HEK293 (cell line): ENCODE measurements at regions not wholly inside any gene's neighbourhood (a gene's known extent, or its start where the extent isn't known, plus 50 kb on each side); places are given as distances from the start of the nearest gene placed in this dataset.

ENCODE experiments used
- CTCF ChIA-PET: fragments of 350-600 bp; formaldehyde crosslinking; extraction: SDS; loops from one replicate; lab custom pipeline; 2021; ENCODE audit warnings: antibody characterized with exemption; lab: Yijun Ruan, JAX
- POLR2A ChIA-PET: fragments of 300-600 bp; formaldehyde crosslinking; extraction: SDS; loops from one replicate; lab custom pipeline; 2020; ENCODE audit warnings: antibody characterized with exemption, inconsistent platforms; lab: Yijun Ruan, JAX
- H3K27ac ChIP-seq: fragments of 200-500 bp; sonication (Bioruptor generic); 2 replicates; pipeline ENCODE4 v1.5.1; 2014; ENCODE audit warnings: low read depth, low read length, control low read depth, inconsistent platforms; ENCODE audit errors: extremely low read depth
- H3K36me3 ChIP-seq, 2 experiments: fragments of 200-500 bp in 1 of 2; sonication (Bioruptor generic) in 1 of 2; 1 replicate in 1 of 2; 2 replicates in 1 of 2; pipeline ENCODE4 v1.5.1; 2014 to 2017; ENCODE audit warnings: inconsistent platforms in 2 of 2, low read length in 2 of 2; ENCODE audit not compliant: control insufficient read depth in 2 of 2, insufficient read depth in 1 of 2
- H3K4me1 ChIP-seq: fragments of 200-500 bp; sonication (Bioruptor generic); 2 replicates; pipeline ENCODE4 v1.5.1; 2014; ENCODE audit warnings: mild to moderate bottlenecking, low read length, inconsistent platforms; ENCODE audit not compliant: control insufficient read depth, insufficient read depth
- H3K4me3 ChIP-seq: 2 replicates; pipeline ENCODE4 v1.5.1; 2011; ENCODE audit warnings: low read depth, mild to moderate bottlenecking, control low read depth, low read length, moderate library complexity
- H3K9me3 ChIP-seq: fragments of 200-500 bp; sonication (Bioruptor generic); 2 replicates; pipeline ENCODE4 v1.5.1; 2014; ENCODE audit warnings: low read depth, low read length, inconsistent platforms; ENCODE audit not compliant: control insufficient read depth, insufficient read depth
- KLF16 ChIP-seq: fragments of 450-650 bp; formaldehyde crosslinking; IDR thresholded peaks from 2 replicates; pipeline ENCODE4 v1.5.1; 2017; ENCODE audit warnings: missing biosample characterization, missing genetic modification characterization
- KLF9 ChIP-seq: fragments of 450-650 bp; formaldehyde crosslinking; IDR thresholded peaks from 2 replicates; pipeline ENCODE4 v1.5.1; 2016; ENCODE audit warnings: missing biosample characterization, missing genetic modification characterization, low read depth
- PRDM4 ChIP-seq: fragments of 450-650 bp; formaldehyde crosslinking; IDR thresholded peaks from 2 replicates; pipeline ENCODE4 v1.5.1; 2017; ENCODE audit warnings: missing biosample characterization, missing genetic modification characterization
- TCF7L2 ChIP-seq: IDR thresholded peaks from 2 replicates; pipeline ENCODE4 v1.6.1; 2011; ENCODE audit warnings: low read depth, mild to moderate bottlenecking, inconsistent platforms, low read length, moderate library complexity, borderline replicate concordance
- TRIM28 ChIP-seq: IDR thresholded peaks from 2 replicates; pipeline ENCODE4 v1.6.1; 2011; ENCODE audit warnings: low read length, control low read depth, borderline replicate concordance
- ZBTB17 ChIP-seq: fragments of 450-650 bp; formaldehyde crosslinking; IDR thresholded peaks from 2 replicates; pipeline ENCODE4 v1.5.1; 2016; ENCODE audit warnings: missing biosample characterization, missing genetic modification characterization
- ZBTB7A ChIP-seq: fragments of 450-650 bp; formaldehyde crosslinking; IDR thresholded peaks from 2 replicates; pipeline ENCODE4 v1.5.1; 2016; ENCODE audit warnings: low read depth, missing biosample characterization, missing genetic modification characterization
- ZFP3 ChIP-seq: fragments of 450-650 bp; formaldehyde crosslinking; IDR thresholded peaks from 2 replicates; pipeline ENCODE4 v1.5.1; 2016; ENCODE audit warnings: low read depth, missing biosample characterization, missing genetic modification characterization
- ZFP37 ChIP-seq: fragments of 450-650 bp; formaldehyde crosslinking; IDR thresholded peaks from 2 replicates; pipeline ENCODE4 v1.5.1; 2016; ENCODE audit warnings: missing biosample characterization, missing genetic modification characterization
- ZNF148 ChIP-seq: fragments of 450-650 bp; formaldehyde crosslinking; IDR thresholded peaks from 2 replicates; pipeline ENCODE4 v1.5.0; 2017; ENCODE audit warnings: missing biosample characterization, missing genetic modification characterization, borderline replicate concordance
- ZNF155 ChIP-seq: fragments of 450-650 bp; formaldehyde crosslinking; IDR thresholded peaks from 2 replicates; pipeline ENCODE4 v1.5.1; 2016; ENCODE audit warnings: missing biosample characterization, missing genetic modification characterization
- ZNF175 ChIP-seq: fragments of 450-650 bp; formaldehyde crosslinking; IDR thresholded peaks from 2 replicates; pipeline ENCODE4 v1.5.1; 2016; ENCODE audit warnings: missing biosample characterization, missing genetic modification characterization
- ZNF18 ChIP-seq: fragments of 450-650 bp; formaldehyde crosslinking; IDR thresholded peaks from 2 replicates; pipeline ENCODE4 v1.5.1; 2016; ENCODE audit warnings: missing biosample characterization, missing genetic modification characterization
- ZNF311 ChIP-seq: fragments of 450-650 bp; formaldehyde crosslinking; IDR thresholded peaks from 2 replicates; pipeline ENCODE4 v1.5.1; 2017; ENCODE audit warnings: missing biosample characterization, missing genetic modification characterization, borderline replicate concordance
- ZNF335 ChIP-seq: fragments of 450-650 bp; formaldehyde crosslinking; conservative IDR thresholded peaks from 2 replicates; pipeline ENCODE4 v1.5.1; 2016; ENCODE audit warnings: missing biosample characterization, missing genetic modification characterization
- ZNF366 ChIP-seq: fragments of 450-650 bp; formaldehyde crosslinking; conservative IDR thresholded peaks from 2 replicates; pipeline ENCODE4 v1.5.1; 2016; ENCODE audit warnings: missing biosample characterization, missing genetic modification characterization
- ZNF473 ChIP-seq: fragments of 450-650 bp; formaldehyde crosslinking; IDR thresholded peaks from 2 replicates; pipeline ENCODE4 v1.5.1; 2017; ENCODE audit warnings: missing biosample characterization, missing genetic modification characterization
- ZNF514 ChIP-seq: fragments of 450-650 bp; formaldehyde crosslinking; IDR thresholded peaks from 2 replicates; pipeline ENCODE4 v1.5.1; 2016; ENCODE audit warnings: missing biosample characterization, missing genetic modification characterization
- ZNF544 ChIP-seq: fragments of 450-650 bp; formaldehyde crosslinking; IDR thresholded peaks from 2 replicates; pipeline ENCODE4 v1.5.0; 2017; ENCODE audit warnings: missing biosample characterization, missing genetic modification characterization
- ZNF571 ChIP-seq: fragments of 450-650 bp; formaldehyde crosslinking; IDR thresholded peaks from 2 replicates; pipeline ENCODE4 v1.5.0; 2017; ENCODE audit warnings: missing biosample characterization, missing genetic modification characterization
- ZNF624 ChIP-seq: fragments of 450-650 bp; formaldehyde crosslinking; IDR thresholded peaks from 2 replicates; pipeline ENCODE4 v1.5.1; 2017; ENCODE audit warnings: missing biosample characterization, missing genetic modification characterization
- ZNF639 ChIP-seq: fragments of 450-650 bp; formaldehyde crosslinking; IDR thresholded peaks from 2 replicates; pipeline ENCODE4 v1.5.1; 2016; ENCODE audit warnings: missing biosample characterization, missing genetic modification characterization
- ZNF777 ChIP-seq: fragments of 450-650 bp; formaldehyde crosslinking; IDR thresholded peaks from 2 replicates; pipeline ENCODE4 v1.5.1; 2017; ENCODE audit warnings: missing biosample characterization, missing genetic modification characterization, borderline replicate concordance

GRCh38 chr9:84411683-84412267, 71.2 kb upstream of the SLC28A3 start:
- Histone ChIP-seq H3K27ac (no peak overlapping the region), H3K9me3 (no peaks in the 10 kb centered on the region), H3K4me3 (no peak overlapping the region), H3K4me1 (no peaks in the 10 kb centered on the region), H3K36me3 (no peaks in the 10 kb centered on the region)
- ChIA-PET CTCF (interaction anchor here (0.6 kb wide), 2 partner anchors 17 to 254 kb away, joined by 3 read pairs; no protein-coding TSS in a partner anchor), POLR2A (no interaction called here)
- TF ChIP-seq ZNF571 (tag by site-specific recombination) (no peak), ZNF175 (tag by site-specific recombination) (no peak), ZNF148 (tag by site-specific recombination) (no peak), ZNF473 (no peak), ZNF514 (tag by site-specific recombination) (no peak), ZNF335 (no peak), ZFP37 (tag by site-specific recombination) (no peak), ZNF777 (tag by site-specific recombination) (no peak), ZNF155 (tag by site-specific recombination) (no peak), ZNF624 (no peak), ZNF18 (tag by site-specific recombination) (no peak), ZBTB7A (tag by site-specific recombination) (no peak), TRIM28 (no peak), KLF16 (no peak), ZBTB17 (tag by site-specific recombination) (no peak), ZFP3 (tag by site-specific recombination) (no peak), ZNF311 (tag by site-specific recombination) (no peak), ZNF544 (no peak), ZNF366 (no peak)

- H3K4me3 ChIP-seq, result no peak overlapping the region
- H3K27ac ChIP-seq, result no peak overlapping the region
- POLR2A ChIA-PET, result no interaction called here
- TF ChIP-seq ZNF175 (tag by site-specific recombination), result no peak
- no peak for TF ChIP-seq ZNF639
- no peak for TF ChIP-seq PRDM4 (tag by site-specific recombination)
- no peak for TF ChIP-seq KLF9
- TF ChIP-seq TCF7L2, result no peak
- TF ChIP-seq, all 188 proteins: peak for 0
- Histone ChIP-seq H3K36me3 (no peaks in the 10 kb centered on the region), H3K4me1 (no peaks in the 10 kb centered on the region), H3K9me3 (no peaks in the 10 kb centered on the region)
- CTCF ChIA-PET, result interaction anchor here (0.6 to 2.1 kb wide), 2 partner anchors 9 to 32 kb away, joined by 3 to 8 read pairs; no protein-coding TSS in a partner anchor
Measured at GRCh38 chr9:84412654-84413053, 72.1 kb upstream of the SLC28A3 start.
